ENCODE measurements at regions not wholly inside any gene's neighbourhood (a gene's known extent, or its start where the extent isn't known, plus 50 kb on each side); places are given as distances from the start of the nearest gene placed in this dataset.

GRCh38 chr16:66064801-66065530 is 301.5 kb upstream of the CDH5 start (continued):
- TF ChIP-seq ATF3 (IDR thresholded peaks at IDR 0.05; ENCODE audit: insufficient read depth, low read depth, low read length), result no peak
- no peak for TF ChIP-seq JUND (IDR thresholded peaks at IDR 0.05; ENCODE audit: low read length)
- TF ChIP-seq SUZ12 (IDR thresholded peaks at IDR 0.05; ENCODE audit: low read length), result no peak
- no peak for TF ChIP-seq RBBP5 (IDR thresholded peaks at IDR 0.05; ENCODE audit: borderline replicate concordance, low read depth, low read length)

All from H1 (cell line).